Activated naive CD8-positive, alpha-beta T cell treated with anti-CD3 and anti-CD28 coated beads, Interleukin-2, amount 50 U/mL, for 24 hours (primary cell): ENCODE measurements at regions not wholly inside any gene's neighbourhood (a gene's known extent, or its start where the extent isn't known, plus 50 kb on each side); places are given as distances from the start of the nearest gene placed in this dataset.

Experiments
- ATAC-seq: fragments of 150-1000 bp; cut with Tn5 transposase; one replicate; pipeline ENCODE4 v1.10.0; 2021
- DNase-seq: peaks from one replicate; pipeline ENCODE4 v3.0.0; 2021
- H3K27ac Mint-ChIP-seq: one replicate; pipeline ENCODE4 v1.8.0; 2021; ENCODE audit warnings: mild to moderate bottlenecking, mixed read lengths
- H3K27me3 Mint-ChIP-seq: one replicate; pipeline ENCODE4 v1.8.0; 2021; ENCODE audit warnings: mixed read lengths
- H3K36me3 Mint-ChIP-seq: one replicate; pipeline ENCODE4 v1.8.0; 2021; ENCODE audit warnings: low read depth, mixed read lengths
- H3K4me1 Mint-ChIP-seq: one replicate; pipeline ENCODE4 v1.8.0; 2021; ENCODE audit warnings: mixed read lengths
- H3K4me3 Mint-ChIP-seq: one replicate; pipeline ENCODE4 v1.8.0; 2021; ENCODE audit warnings: mild to moderate bottlenecking, moderate library complexity, mixed read lengths
- H3K9me3 Mint-ChIP-seq: one replicate; pipeline ENCODE4 v1.8.0; 2021; ENCODE audit warnings: mixed read lengths

DNA sequence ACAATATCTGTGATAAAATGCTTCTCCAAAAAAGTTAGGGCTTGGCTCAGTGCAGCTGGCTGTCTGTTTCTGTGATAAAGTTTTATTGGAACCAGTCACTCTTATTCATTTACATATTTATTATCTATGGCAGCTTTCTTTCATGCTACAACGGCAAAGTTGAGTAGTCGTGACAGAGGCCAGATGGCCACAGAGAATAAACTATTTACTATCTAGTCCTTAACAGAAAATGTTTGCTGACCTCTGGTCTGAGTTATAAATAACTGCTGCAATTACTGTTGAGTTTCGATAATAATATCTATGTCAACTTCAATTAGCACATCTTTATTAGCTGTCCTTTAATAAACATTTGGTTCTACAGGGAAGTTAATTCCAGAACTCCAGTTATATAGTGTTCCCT, 180.2 kb upstream of the RUNX1 start:
- no peaks in the 10 kb centered on the region for H3K27me3 Mint-ChIP-seq
- ATAC-seq (no peak), DNase-seq (no peak)
- H3K9me3 Mint-ChIP-seq, result no peaks in the 10 kb centered on the region
- no peaks in the 10 kb centered on the region for H3K36me3 Mint-ChIP-seq
- H3K27ac Mint-ChIP-seq, result no peak overlapping the region
- H3K4me1 Mint-ChIP-seq, result peaks cover 31% of the 10 kb centered on the region
- H3K4me3 Mint-ChIP-seq, result no peak overlapping the region

DNA sequence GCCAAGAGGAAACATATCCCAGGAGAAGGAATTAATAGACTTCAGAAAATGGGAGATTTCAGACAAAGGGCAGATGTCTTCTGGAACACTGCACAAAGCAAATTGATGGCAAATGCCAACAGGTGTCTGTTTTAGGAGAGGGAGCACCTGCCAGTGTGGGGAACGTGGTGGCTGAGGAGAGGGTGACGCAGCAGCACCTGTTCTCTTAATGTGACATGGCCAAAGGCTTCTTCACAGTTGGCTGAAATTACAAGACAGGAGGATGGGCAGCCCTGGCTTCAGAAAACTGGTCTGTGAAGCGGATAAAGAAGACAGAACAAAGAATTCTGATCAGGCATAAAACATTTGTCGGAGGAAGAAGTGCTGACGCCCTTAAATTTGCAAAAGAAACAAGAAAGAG, 178.7 kb upstream of the RUNX1 start:
- DNase-seq (no peak), ATAC-seq (no peak)
- H3K9me3 Mint-ChIP-seq, result no peaks in the 10 kb centered on the region
- peak overlapping the region; percentile 60 for H3K4me3 Mint-ChIP-seq
- H3K36me3 Mint-ChIP-seq, result no peaks in the 10 kb centered on the region
- H3K27me3 Mint-ChIP-seq, result no peaks in the 10 kb centered on the region
- peak overlapping the region; percentile 85 for H3K27ac Mint-ChIP-seq
- H3K4me1 Mint-ChIP-seq, result peaks cover 41% of the 10 kb centered on the region

DNA sequence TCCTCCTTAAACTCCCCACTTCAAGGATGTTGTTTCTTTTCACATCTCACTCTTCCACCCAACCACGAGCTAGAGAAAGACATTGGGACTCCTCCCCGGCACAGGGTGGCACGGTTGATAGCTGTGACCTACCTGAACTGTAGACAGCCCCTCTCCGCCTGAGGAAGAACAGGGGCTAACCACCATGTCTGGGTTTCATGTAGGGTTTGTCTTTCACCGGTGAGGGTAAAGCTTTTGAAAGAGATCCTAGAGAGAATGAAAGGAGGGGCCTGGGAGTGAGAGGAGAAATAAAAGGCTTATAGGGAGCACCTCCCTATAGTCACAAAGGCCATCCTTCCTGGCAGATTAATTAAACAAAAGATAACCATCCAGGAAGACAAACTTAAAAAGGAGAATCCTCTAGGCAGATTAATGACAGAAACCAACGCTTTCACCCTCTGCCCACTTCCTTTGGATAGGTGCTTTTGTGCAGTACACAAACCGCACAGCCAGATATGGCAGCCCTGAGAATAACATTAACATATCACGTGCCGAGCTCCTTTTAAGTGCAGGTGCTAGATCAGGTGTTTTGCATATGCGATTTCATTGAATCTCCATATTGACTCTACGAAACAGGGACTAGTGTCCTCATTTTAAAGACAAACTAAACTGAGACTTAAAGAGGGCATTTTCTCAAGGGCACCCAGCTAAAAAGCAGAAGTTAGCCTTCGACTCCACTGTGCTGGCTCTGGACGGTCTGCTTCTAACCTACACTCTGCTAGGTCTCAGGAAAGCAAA, 178.1 kb upstream of the RUNX1 start:
- Mint-ChIP-seq H3K4me3 (peak overlapping the region; percentile 60), H3K27me3 (no peaks in the 10 kb centered on the region), H3K27ac (peak overlapping the region; percentile 85), H3K4me1 (peaks cover 47% of the 10 kb centered on the region), H3K36me3 (no peaks in the 10 kb centered on the region), H3K9me3 (no peaks in the 10 kb centered on the region)
- ATAC-seq (peak; percentile 59), DNase-seq (peak; percentile 36)

DNA sequence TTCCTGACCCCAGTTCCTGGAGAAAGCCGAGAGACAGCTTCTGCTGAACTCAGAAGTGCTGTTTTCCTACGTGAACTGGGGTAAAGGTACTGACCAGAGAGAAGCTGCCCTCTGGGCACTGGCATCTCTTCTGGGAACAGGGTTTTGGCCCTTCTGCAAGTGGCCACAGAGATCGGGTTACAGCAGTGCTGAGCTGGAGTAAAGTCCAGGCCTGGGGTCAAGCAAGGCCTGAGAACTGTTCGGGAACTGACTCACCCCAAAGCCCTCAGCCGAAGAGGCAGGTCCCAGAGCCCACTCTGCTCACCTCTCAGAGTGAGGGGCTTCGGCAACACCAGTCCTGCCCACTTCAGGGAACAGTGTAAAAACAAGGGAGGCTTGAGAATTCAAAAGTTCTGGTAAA, 177.2 kb upstream of the RUNX1 start:
- Mint-ChIP-seq H3K4me1 (peaks cover 55% of the 10 kb centered on the region), H3K36me3 (no peaks in the 10 kb centered on the region), H3K27ac (peak overlapping the region; percentile 85), H3K27me3 (no peaks in the 10 kb centered on the region), H3K4me3 (no peak overlapping the region), H3K9me3 (no peaks in the 10 kb centered on the region)
- ATAC-seq (no peak), DNase-seq (no peak)

DNA sequence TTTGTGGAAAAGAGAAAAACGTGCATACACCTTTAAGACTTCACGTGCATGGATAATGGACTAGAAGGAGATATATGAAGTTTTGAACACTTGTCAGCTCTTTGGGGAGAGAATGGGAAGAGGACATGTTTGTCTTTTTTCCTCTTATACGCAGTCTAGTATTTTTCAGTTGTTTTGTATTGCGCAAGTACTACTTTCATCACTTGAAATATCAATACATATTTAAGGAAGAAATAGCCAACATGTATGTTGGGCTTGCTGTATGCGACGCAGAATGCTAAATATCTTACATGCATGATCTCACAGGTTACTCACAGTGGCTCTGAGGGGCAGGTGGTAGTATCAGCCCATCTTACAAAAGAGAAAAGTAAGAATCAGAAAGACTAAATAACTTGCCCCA, 176.5 kb upstream of the RUNX1 start:
- H3K9me3 Mint-ChIP-seq, result peaks cover 4% of the 10 kb centered on the region
- H3K4me3 Mint-ChIP-seq, result no peak overlapping the region
- H3K36me3 Mint-ChIP-seq, result no peaks in the 10 kb centered on the region
- DNase-seq (no peak), ATAC-seq (no peak)
- no peaks in the 10 kb centered on the region for H3K27me3 Mint-ChIP-seq
- no peak overlapping the region for H3K27ac Mint-ChIP-seq
- H3K4me1 Mint-ChIP-seq, result peaks cover 57% of the 10 kb centered on the region

DNA sequence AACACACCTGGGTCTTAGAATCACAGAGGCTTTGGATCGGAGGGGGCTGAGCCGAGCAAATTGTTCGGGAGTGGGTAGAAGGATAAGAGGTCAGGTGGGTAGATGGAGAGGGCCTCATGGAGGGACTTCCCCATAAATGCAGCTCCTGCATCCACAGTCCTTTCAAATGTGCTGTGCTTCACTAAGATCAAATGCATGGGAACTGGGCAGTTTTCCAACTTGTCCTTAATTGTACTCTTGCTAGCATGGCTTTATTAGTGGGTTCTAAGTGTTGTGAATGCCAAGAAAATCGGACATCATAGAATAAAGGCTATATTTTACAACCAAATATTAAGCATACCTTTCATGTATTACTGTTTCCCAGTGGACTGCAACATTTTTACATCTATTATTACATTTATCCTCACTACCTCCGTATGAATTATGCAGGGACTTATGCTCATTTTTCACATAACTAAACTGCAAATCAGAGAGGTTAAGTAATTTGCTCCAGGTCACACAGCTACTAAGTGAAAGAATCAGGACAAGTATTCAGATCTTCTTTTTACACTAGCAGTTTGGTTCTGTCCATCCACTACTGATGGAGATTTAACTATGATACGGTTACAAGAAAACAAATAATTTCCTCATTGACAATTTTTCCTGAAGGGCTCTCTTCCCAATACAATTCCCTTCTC, 174.5 kb upstream of the RUNX1 start:
- Mint-ChIP-seq H3K4me3 (peak overlapping the region; percentile 38), H3K9me3 (peaks cover 5% of the 10 kb centered on the region), H3K27me3 (no peaks in the 10 kb centered on the region), H3K36me3 (no peaks in the 10 kb centered on the region), H3K4me1 (peaks cover 57% of the 10 kb centered on the region), H3K27ac (peak overlapping the region; percentile 85)
- ATAC-seq, result no peak
- DNase-seq, result no peak

DNA sequence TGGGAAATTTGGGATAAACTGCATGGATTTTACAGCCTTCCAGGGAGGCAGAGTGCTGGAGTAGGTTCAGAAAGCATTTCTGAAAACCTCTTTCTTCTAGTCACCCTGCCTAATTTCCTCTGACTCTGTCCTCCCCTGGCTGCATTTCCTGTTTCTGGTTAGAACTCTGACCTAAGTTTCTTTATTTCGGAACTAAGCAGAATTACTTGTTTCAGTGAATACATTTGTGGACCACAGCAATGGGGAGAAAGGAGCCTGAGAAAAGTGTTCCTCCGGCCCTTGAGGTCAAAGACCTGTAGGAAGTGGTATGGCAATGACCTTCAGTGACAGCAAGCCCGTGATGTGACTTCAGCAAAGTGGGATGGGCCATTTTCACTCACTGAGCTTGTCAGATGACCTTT, 173.4 kb upstream of the RUNX1 start:
- Mint-ChIP-seq H3K27ac (peak overlapping the region; percentile 85), H3K4me3 (peak overlapping the region; percentile 38), H3K36me3 (no peaks in the 10 kb centered on the region), H3K9me3 (peaks cover 5% of the 10 kb centered on the region), H3K27me3 (no peaks in the 10 kb centered on the region), H3K4me1 (peaks cover 62% of the 10 kb centered on the region)
- DNase-seq (peak; percentile 61), ATAC-seq (peak; percentile 79)

DNA sequence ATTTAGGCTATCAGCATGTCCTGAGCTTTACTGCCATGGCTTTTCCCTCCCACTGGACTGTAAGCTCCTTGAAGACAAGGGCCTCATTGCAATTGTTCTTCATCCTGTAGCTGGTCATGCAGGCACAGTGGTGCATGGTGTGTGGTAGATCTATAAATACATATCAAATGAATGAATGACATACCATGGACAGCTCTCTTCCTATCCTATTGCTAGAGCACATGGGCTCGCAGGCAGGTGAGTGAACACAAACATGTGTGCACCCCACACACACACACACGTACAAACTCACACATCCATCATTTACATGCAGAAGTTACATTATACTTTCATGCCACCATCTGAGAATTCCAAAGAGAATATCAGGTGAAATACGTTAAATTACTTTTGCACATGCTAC, 172.9 kb upstream of the RUNX1 start:
- Mint-ChIP-seq H3K4me1 (peaks cover 62% of the 10 kb centered on the region), H3K27ac (peak overlapping the region; percentile 85), H3K27me3 (no peaks in the 10 kb centered on the region), H3K4me3 (peak overlapping the region; percentile 38), H3K36me3 (no peaks in the 10 kb centered on the region), H3K9me3 (peaks cover 5% of the 10 kb centered on the region)
- no peak for DNase-seq
- no peak for ATAC-seq

DNA sequence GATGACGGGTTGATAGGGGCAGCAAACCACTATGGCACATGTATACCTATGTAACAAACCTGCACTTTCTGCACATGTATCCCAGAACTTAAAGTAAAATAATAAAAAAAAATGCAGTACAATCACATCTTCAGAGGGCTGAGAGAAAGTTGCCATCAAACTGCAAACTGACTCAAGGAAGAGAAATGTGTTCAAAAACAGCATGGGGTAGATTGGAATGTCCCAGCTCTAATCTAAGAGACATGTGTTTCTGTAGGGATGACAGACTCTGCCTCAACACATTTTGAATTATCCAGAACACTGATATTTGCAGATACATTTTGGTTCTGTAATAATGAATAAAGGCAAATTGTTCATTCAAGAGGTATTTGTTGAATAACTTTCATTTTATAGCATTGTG, 171.2 kb upstream of the RUNX1 start:
- no peak overlapping the region for H3K4me3 Mint-ChIP-seq

DNA sequence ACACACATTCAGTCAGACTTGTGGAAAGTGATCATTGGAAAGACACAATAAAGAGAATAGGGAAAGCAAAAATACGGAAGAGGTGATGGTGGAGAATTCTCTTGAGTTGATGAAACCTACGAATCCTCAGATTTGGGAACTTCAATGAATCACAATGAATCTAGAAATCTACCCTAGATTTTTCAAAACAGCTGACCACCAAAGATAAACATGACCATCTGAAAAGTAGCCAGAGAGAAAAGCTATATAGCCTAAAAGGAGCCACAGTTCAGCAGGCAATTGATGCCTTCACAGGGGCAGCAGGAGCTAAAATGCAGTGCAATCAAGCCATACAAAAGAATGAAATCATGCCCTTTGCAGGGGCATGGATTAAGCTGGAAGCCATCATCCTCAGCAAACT, 170.6 kb upstream of the RUNX1 start:
- peaks cover 5% of the 10 kb centered on the region for H3K9me3 Mint-ChIP-seq
- H3K4me1 Mint-ChIP-seq, result peaks cover 46% of the 10 kb centered on the region
- no peaks in the 10 kb centered on the region for H3K36me3 Mint-ChIP-seq
- no peak overlapping the region for H3K27ac Mint-ChIP-seq
- ATAC-seq, result no peak
- no peak for DNase-seq
- no peak overlapping the region for H3K4me3 Mint-ChIP-seq
- no peaks in the 10 kb centered on the region for H3K27me3 Mint-ChIP-seq

More for the DNA sequence above, 171.2 kb upstream of the RUNX1 start:
- peaks cover 46% of the 10 kb centered on the region for H3K4me1 Mint-ChIP-seq
- H3K9me3 Mint-ChIP-seq, result peaks cover 5% of the 10 kb centered on the region
- no peaks in the 10 kb centered on the region for H3K36me3 Mint-ChIP-seq
- DNase-seq, result no peak
- no peak overlapping the region for H3K27ac Mint-ChIP-seq
- no peaks in the 10 kb centered on the region for H3K27me3 Mint-ChIP-seq
- ATAC-seq, result no peak

DNA sequence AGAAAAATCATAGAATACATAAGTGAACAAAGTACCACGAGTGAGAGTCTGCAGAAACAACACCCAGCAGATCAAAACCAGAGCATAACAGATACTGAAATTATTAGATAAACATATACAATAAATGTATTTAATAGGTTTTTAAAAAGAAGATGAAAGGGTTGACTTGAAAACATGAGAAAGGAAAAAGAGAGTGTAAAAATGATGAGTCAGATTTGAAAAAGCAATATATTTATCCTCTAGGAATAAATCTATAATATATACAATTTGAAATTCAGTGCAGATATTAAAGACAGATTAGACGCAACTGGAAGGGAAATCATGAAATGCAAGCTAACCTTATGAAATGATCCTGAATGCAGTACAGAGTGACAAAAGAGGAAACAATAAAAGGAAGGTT, 170.2 kb upstream of the RUNX1 start:
- peaks cover 5% of the 10 kb centered on the region for H3K9me3 Mint-ChIP-seq
- no peak overlapping the region for H3K27ac Mint-ChIP-seq
- H3K4me3 Mint-ChIP-seq, result no peak overlapping the region
- H3K36me3 Mint-ChIP-seq, result no peaks in the 10 kb centered on the region
- H3K4me1 Mint-ChIP-seq, result peaks cover 46% of the 10 kb centered on the region
- DNase-seq (no peak), ATAC-seq (no peak)
- H3K27me3 Mint-ChIP-seq, result no peaks in the 10 kb centered on the region

DNA sequence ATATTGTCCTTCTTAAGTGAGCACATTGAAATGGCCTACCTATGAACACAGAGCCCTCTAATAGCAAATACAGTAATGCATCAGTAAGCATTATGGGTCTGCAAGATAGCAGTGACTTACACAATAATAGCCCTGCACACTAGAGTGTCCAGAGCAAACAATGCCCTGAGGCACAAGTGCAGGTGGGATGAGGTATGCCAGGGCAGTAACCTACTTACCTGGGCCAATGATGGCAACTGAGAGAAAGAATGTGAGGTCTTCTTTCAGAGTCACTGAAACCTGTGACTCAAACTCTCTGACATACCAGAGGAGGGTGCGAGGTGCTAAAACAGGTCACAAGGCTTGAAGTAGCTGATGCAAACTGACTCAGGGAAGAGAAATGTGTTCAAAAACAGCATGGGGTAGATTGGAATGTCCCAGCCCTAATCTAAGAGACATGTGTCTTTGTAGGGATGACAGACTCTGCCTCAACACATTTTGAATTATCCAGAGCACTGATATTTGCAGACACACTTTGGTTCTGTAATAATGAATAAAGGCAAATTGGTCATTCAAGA, 168.5 kb upstream of the RUNX1 start:
- ATAC-seq (peak; percentile 91), DNase-seq (no peak)
- Mint-ChIP-seq H3K27ac (peak overlapping the region; percentile 72), H3K4me3 (no peak overlapping the region), H3K9me3 (peaks cover 5% of the 10 kb centered on the region), H3K4me1 (peaks cover 33% of the 10 kb centered on the region), H3K36me3 (no peaks in the 10 kb centered on the region), H3K27me3 (no peaks in the 10 kb centered on the region)

DNA sequence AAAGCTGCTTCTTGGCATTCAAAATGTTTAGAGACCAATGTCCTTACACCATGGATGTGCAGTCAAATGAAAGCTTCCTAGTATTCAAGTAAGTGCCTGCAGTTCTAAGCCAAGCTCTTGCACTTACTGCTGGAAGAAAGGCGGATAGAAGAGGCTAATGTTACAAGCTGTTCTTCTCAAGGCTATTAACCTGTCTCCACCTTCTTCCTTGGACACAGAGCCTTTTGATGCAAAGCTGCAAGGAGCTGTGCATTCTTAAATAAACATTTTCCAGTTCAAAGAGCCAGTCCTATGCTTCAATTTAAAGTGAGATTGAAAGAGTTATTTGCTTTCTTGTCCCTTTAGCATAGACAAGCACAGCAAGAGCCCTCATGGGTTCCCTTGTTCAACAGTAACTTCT, 167.9 kb upstream of the RUNX1 start:
- Mint-ChIP-seq H3K4me3 (no peak overlapping the region), H3K36me3 (no peaks in the 10 kb centered on the region), H3K27me3 (no peaks in the 10 kb centered on the region), H3K9me3 (peaks cover 5% of the 10 kb centered on the region), H3K4me1 (peaks cover 28% of the 10 kb centered on the region), H3K27ac (no peak overlapping the region)
- DNase-seq (no peak), ATAC-seq (no peak)

DNA sequence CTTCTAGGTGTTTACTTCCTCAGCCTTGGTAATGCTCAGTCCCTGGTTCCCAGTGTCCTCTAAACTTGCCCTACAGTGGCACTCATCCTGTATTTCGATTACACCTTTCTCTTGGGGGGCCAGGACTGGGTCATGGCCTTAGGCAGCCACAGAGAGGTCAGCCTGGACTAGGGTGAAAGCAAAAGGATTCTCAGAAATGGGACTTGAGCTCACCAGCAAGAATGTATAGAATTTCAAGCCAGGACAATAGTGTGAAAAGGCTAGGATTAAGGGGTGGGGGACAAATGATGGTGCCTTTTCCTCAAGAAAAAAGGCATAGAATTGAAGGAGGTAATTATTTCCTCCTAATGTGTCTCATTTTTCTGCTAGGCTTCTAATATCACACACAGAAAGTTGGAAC, 166.8 kb upstream of the RUNX1 start:
- Mint-ChIP-seq H3K36me3 (no peaks in the 10 kb centered on the region), H3K27ac (no peak overlapping the region), H3K27me3 (no peaks in the 10 kb centered on the region), H3K4me1 (peaks cover 21% of the 10 kb centered on the region), H3K9me3 (peaks cover 4% of the 10 kb centered on the region), H3K4me3 (no peak overlapping the region)
- DNase-seq (no peak), ATAC-seq (no peak)
